SK-N-SH (cell line): ENCODE measurements at regions not wholly inside any gene's neighbourhood (a gene's known extent, or its start where the extent isn't known, plus 50 kb on each side); places are given as distances from the start of the nearest gene placed in this dataset.

Experiments used
- CTCF ChIA-PET: fragments of 300-600, 350-600 bp; formaldehyde crosslinking; extraction: SDS; loops from one replicate; lab custom pipeline; 2021; lab: Yijun Ruan, JAX
- POLR2A ChIA-PET: fragments of 350-600 bp; sonication (Branson Sonifier 250); formaldehyde crosslinking; extraction: SDS; loops from one replicate; lab custom pipeline; 2020; ENCODE audit warnings: antibody characterized with exemption, inconsistent platforms; lab: Yijun Ruan, JAX
- DNase-seq: peaks from one replicate; pipeline ENCODE4 v3.0.0; 2012
- H2AFZ ChIP-seq: fragments of 200-600 bp; sonication (generic); 2 replicates; pipeline ENCODE4 v1.8.1; 2016; ENCODE audit warnings: antibody characterized with exemption, mild to moderate bottlenecking, low read depth
- H3F3A ChIP-seq: fragments of 200-600 bp; sonication (generic); replicated peaks from 2 replicates; pipeline ENCODE3; 2016; ENCODE audit warnings: antibody characterized with exemption, mild to moderate bottlenecking; ENCODE audit not compliant: insufficient read depth
- H3K27ac ChIP-seq, 2 experiments: fragments of 200-500 bp in 1 of 2; fragments of 200-600 bp in 1 of 2; sonication (Bioruptor generic) in 1 of 2; sonication (generic), shearing (Covaris generic) in 1 of 2; 2 replicates each; pipeline versions ENCODE4 v1.5.1 to v1.6.1; 2014 to 2016; ENCODE audit warnings: low read depth in 2 of 2, inconsistent platforms in 1 of 2, low read length in 1 of 2, mild to moderate bottlenecking in 1 of 2, mixed read lengths in 1 of 2
- H3K27me3 ChIP-seq: fragments of 200-600 bp; sonication (generic), shearing (Covaris generic); 2 replicates; pipeline ENCODE4 v1.6.1; 2016; ENCODE audit warnings: mixed run types; ENCODE audit not compliant: insufficient read depth
- H3K36me3 ChIP-seq, 2 experiments: fragments of 200-500 bp in 1 of 2; fragments of 200-600 bp in 1 of 2; sonication (Bioruptor generic) in 1 of 2; sonication (generic) in 1 of 2; replicated peaks in 1 of 2; 2 replicates each; pipeline versions ENCODE3 to v1.5.1; 2014 to 2016; ENCODE audit warnings: low read length in 1 of 2, mild to moderate bottlenecking in 1 of 2; ENCODE audit not compliant: insufficient read depth in 2 of 2, control insufficient read depth in 1 of 2
- H3K4me1 ChIP-seq, 2 experiments: fragments of 200-500 bp in 1 of 2; fragments of 200-600 bp in 1 of 2; sonication (Bioruptor generic) in 1 of 2; sonication (generic), shearing (Covaris generic) in 1 of 2; 2 replicates each; pipeline versions ENCODE4 v1.5.1 to v1.6.1; 2014 to 2016; ENCODE audit warnings: low read depth in 1 of 2, low read length in 1 of 2, mixed run types in 1 of 2; ENCODE audit not compliant: insufficient read depth in 2 of 2, control insufficient read depth in 1 of 2
- H3K4me2 ChIP-seq: fragments of 200-600 bp; sonication (generic), shearing (Covaris generic); 2 replicates; pipeline ENCODE4 v1.6.1; 2017; ENCODE audit warnings: mixed run types
- H3K4me3 ChIP-seq, 2 experiments: fragments of 200-500 bp in 1 of 2; fragments of 200-600 bp in 1 of 2; sonication (Bioruptor generic) in 1 of 2; sonication (generic), shearing (Covaris generic) in 1 of 2; 2 replicates each; pipeline versions ENCODE4 v1.5.1 to v1.8.1; 2014 to 2016; ENCODE audit warnings: low read depth in 2 of 2, inconsistent platforms in 1 of 2, low read length in 1 of 2, mild to moderate bottlenecking in 1 of 2, mixed read lengths in 1 of 2, moderate library complexity in 1 of 2
- H3K79me2 ChIP-seq: fragments of 200-600 bp; sonication (generic); 2 replicates; pipeline ENCODE4 v1.8.1; 2017; ENCODE audit warnings: mild to moderate bottlenecking; ENCODE audit not compliant: insufficient read depth
- H3K9ac ChIP-seq: fragments of 200-600 bp; sonication (generic); 2 replicates; pipeline ENCODE4 v1.6.1; 2017; ENCODE audit warnings: mixed run types
- H3K9me2 ChIP-seq: fragments of 200-600 bp; sonication (generic); 2 replicates; pipeline ENCODE4 v1.6.1; 2017; ENCODE audit warnings: mixed run types
- H3K9me3 ChIP-seq: fragments of 200-600 bp; sonication (generic); 2 replicates; pipeline ENCODE4 v1.6.1; 2017; ENCODE audit warnings: mixed run types, mild to moderate bottlenecking, moderate library complexity
- H4K20me1 ChIP-seq: fragments of 200-600 bp; sonication (generic); 2 replicates; pipeline ENCODE4 v1.6.1; 2017; ENCODE audit warnings: mild to moderate bottlenecking, mixed run types; ENCODE audit not compliant: insufficient read depth
- ELF1 ChIP-seq: IDR thresholded peaks from 2 replicates; pipeline ENCODE4 v1.4.0; 2012
- EZH2phosphoT487 ChIP-seq: fragments of 200-600 bp; sonication (generic); IDR thresholded peaks from 2 replicates; pipeline ENCODE4 v1.6.1; 2017; ENCODE audit warnings: low read depth, mixed run types, mild to moderate bottlenecking, antibody characterized with exemption, moderate library complexity, borderline replicate concordance
- FOSL2 ChIP-seq: IDR thresholded peaks from 2 replicates; pipeline ENCODE4 v1.4.0; 2012; ENCODE audit warnings: low read depth, mild to moderate bottlenecking, moderate library complexity, borderline replicate concordance
- FOXM1 ChIP-seq: IDR thresholded peaks from 2 replicates; pipeline ENCODE4 v1.4.0; 2012; ENCODE audit warnings: low read depth, mild to moderate bottlenecking
- GABPA ChIP-seq: IDR thresholded peaks from 2 replicates; pipeline ENCODE4 v1.4.0; 2012; ENCODE audit warnings: low read depth, mild to moderate bottlenecking
- GATA2 ChIP-seq: sonication (generic); formaldehyde crosslinking; IDR thresholded peaks from 2 replicates; pipeline ENCODE4 v1.5.0; 2020; ENCODE audit warnings: mild to moderate bottlenecking, missing genetic modification reagents
- JUND ChIP-seq: IDR thresholded peaks from 2 replicates; pipeline ENCODE4 v1.4.0; 2012
- MAX ChIP-seq: IDR thresholded peaks from 2 replicates; pipeline ENCODE4 v1.4.0; 2012; ENCODE audit warnings: low read depth
- MXI1 ChIP-seq: IDR thresholded peaks from 2 replicates; pipeline ENCODE4 v1.6.1; 2012; ENCODE audit warnings: mild to moderate bottlenecking, low read depth, low read length, improper control_type of control experiment
- NFIC ChIP-seq: IDR thresholded peaks from 2 replicates; pipeline ENCODE4 v1.4.0; 2012; ENCODE audit warnings: borderline replicate concordance
- NRF1 ChIP-seq: IDR thresholded peaks from 2 replicates; pipeline ENCODE4 v1.6.1; 2012; ENCODE audit warnings: low read depth, mild to moderate bottlenecking, low read length
- PBX3 ChIP-seq: IDR thresholded peaks from 2 replicates; pipeline ENCODE4; 2012
- POLR2AphosphoS5 ChIP-seq: IDR thresholded peaks from 2 replicates; pipeline ENCODE4 v1.6.1; 2012; ENCODE audit warnings: low read depth, low read length
- RCOR1 ChIP-seq: fragments of 150-350 bp; IDR thresholded peaks from 2 replicates; pipeline ENCODE4 v1.6.1; 2017; ENCODE audit warnings: antibody characterized with exemption, low read length
- REST ChIP-seq: IDR thresholded peaks from 2 replicates; pipeline ENCODE4 v1.6.1; 2012; ENCODE audit warnings: mild to moderate bottlenecking, low read depth, low read length, moderate library complexity
- RFX5 ChIP-seq: IDR thresholded peaks from 2 replicates; pipeline ENCODE4 v1.6.1; 2012; ENCODE audit warnings: mild to moderate bottlenecking, improper control_type of control experiment, low read length
- RXRA ChIP-seq: IDR thresholded peaks from 2 replicates; pipeline ENCODE4 v1.4.0; 2012; ENCODE audit warnings: low read depth, mild to moderate bottlenecking, borderline replicate concordance
- SIN3A ChIP-seq: IDR thresholded peaks from 2 replicates; pipeline ENCODE4 v1.6.1; 2012; ENCODE audit warnings: low read depth, mild to moderate bottlenecking, low read length, moderate library complexity, borderline replicate concordance
- TAF1 ChIP-seq: IDR thresholded peaks from 2 replicates; pipeline ENCODE4 v1.6.1; 2012; ENCODE audit warnings: low read depth, mild to moderate bottlenecking, low read length, moderate library complexity, borderline replicate concordance
- TCF12 ChIP-seq: IDR thresholded peaks from 2 replicates; pipeline ENCODE4 v1.4.0; 2012
- TEAD4 ChIP-seq: IDR thresholded peaks from 2 replicates; pipeline ENCODE4 v1.4.0; 2012; ENCODE audit warnings: mild to moderate bottlenecking, borderline replicate concordance; ENCODE audit not compliant: insufficient read depth
- USF1 ChIP-seq: IDR thresholded peaks from 2 replicates; pipeline ENCODE4 v1.4.0; 2012; ENCODE audit warnings: low read depth, borderline replicate concordance
- YY1 ChIP-seq: IDR thresholded peaks from 2 replicates; pipeline ENCODE4 v1.4.0; 2012; ENCODE audit warnings: low read depth, mild to moderate bottlenecking
- WGBS: methylation state at CpG from one replicate; pipeline ENCODE4 v1.1.6; 2017; ENCODE audit warnings: low lambda C conversion rate; 5-methylcytosine and 5-hydroxymethylcytosine counted together

GRCh38 chr4:71268166-71268565 lies 70.7 kb upstream of the SLC4A4 start:
- H3K4me1 ChIP-seq, result no peaks in the 10 kb centered on the region
- no peaks in the 10 kb centered on the region for H4K20me1 ChIP-seq
- no peak overlapping the region for H2AFZ ChIP-seq
- no peak overlapping the region for H3K4me2 ChIP-seq
- no peaks in the 10 kb centered on the region; the same call in 1 of the 2 replicates for H3K27me3 ChIP-seq
- no peaks in the 10 kb centered on the region for H3K9me2 ChIP-seq
- H3K4me3 ChIP-seq, result no peak overlapping the region
- ChIA-PET POLR2A (no interaction called here), CTCF (no interaction called here)
- H3K9ac ChIP-seq, result no peak overlapping the region
- no peak overlapping the region for H3K27ac ChIP-seq
- no peaks in the 10 kb centered on the region for H3F3A ChIP-seq
- TF ChIP-seq EZH2phosphoT487, result no peak
- no peak for TF ChIP-seq NRF1
- no peak for TF ChIP-seq MXI1
- no peak for TF ChIP-seq GATA2 (CRISPR knock-in tag)
- no peak for TF ChIP-seq YY1
- no peak for TF ChIP-seq FOSL2
- TF ChIP-seq TCF12, result no peak
- no peak for TF ChIP-seq REST
- no peak for TF ChIP-seq GABPA
- TF ChIP-seq JUND, result no peak
- no peak for TF ChIP-seq RCOR1
- no peak for TF ChIP-seq TEAD4
- no peak for TF ChIP-seq USF1
- TF ChIP-seq FOXM1, result no peak
- no peak for DNase-seq
- no peaks in the 10 kb centered on the region for H3K36me3 ChIP-seq
- no peaks in the 10 kb centered on the region for H3K79me2 ChIP-seq
- 2% methylated on average over 4 of the region's 4 CpGs for WGBS
- H3K9me3 ChIP-seq, result no peaks in the 10 kb centered on the region

- ChIA-PET CTCF (interaction anchor here (0.7 to 1.0 kb wide), 2 partner anchors 9 to 15 kb away, joined by 3 read pairs; no protein-coding TSS in a partner anchor), POLR2A (no interaction called here)
- Histone ChIP-seq H3K27me3 (no peaks in the 10 kb centered on the region; the same call in 1 of the 2 replicates), H3K4me1 (no peaks in the 10 kb centered on the region), H3F3A (no peaks in the 10 kb centered on the region), H3K79me2 (no peaks in the 10 kb centered on the region), H3K9ac (no peak overlapping the region), H3K9me2 (no peaks in the 10 kb centered on the region), H2AFZ (no peak overlapping the region), H3K36me3 (no peaks in the 10 kb centered on the region), H3K9me3 (no peaks in the 10 kb centered on the region), H3K4me2 (no peak overlapping the region), H3K4me3 (no peak overlapping the region), H3K27ac (no peak overlapping the region), H4K20me1 (no peaks in the 10 kb centered on the region)
- DNase-seq, result no peak
- 11% methylated on average over 5 of the region's 5 CpGs for WGBS
- TF ChIP-seq RFX5, result no peak
- TF ChIP-seq FOXM1, result no peak
- TF ChIP-seq TCF12, result no peak
- TF ChIP-seq TAF1, result no peak
- no peak for TF ChIP-seq ELF1
- TF ChIP-seq RCOR1, result no peak
- TF ChIP-seq PBX3, result no peak
- TF ChIP-seq RXRA, result no peak
- TF ChIP-seq MXI1, result no peak
- TF ChIP-seq FOSL2, result no peak
- TF ChIP-seq POLR2AphosphoS5, result no peak
- TF ChIP-seq YY1, result no peak
- no peak for TF ChIP-seq MAX
- TF ChIP-seq JUND, result no peak
- no peak for TF ChIP-seq SIN3A
- no peak for TF ChIP-seq NFIC
These were observed 69.6 kb upstream of the SLC4A4 start for GRCh38 chr4:71269233-71269632.
